Sigmoid colon (tissue), 6 donors: ENCODE measurements at regions not wholly inside any gene's neighbourhood (a gene's known extent, or its start where the extent isn't known, plus 50 kb on each side); places are given as distances from the start of the nearest gene placed in this dataset.

Source experiments
- DNase-seq: peaks from one replicate; pipeline ENCODE4 v3.0.0-alpha.2; 2019
- H3K27ac ChIP-seq, 4 donors: fragments of 200-600 bp; sonication (generic); one replicate each; pipeline ENCODE4 v1.5.1; 2016 to 2019; ENCODE audit warnings: mild to moderate bottlenecking in 1 of 4
- H3K27me3 ChIP-seq, 3 donors: fragments of 200-600 bp; sonication (generic); one replicate each; pipeline ENCODE4 v1.5.1; 2019; ENCODE audit warnings: mild to moderate bottlenecking in 1 of 3
- H3K36me3 ChIP-seq, 4 donors: fragments of 200-600 bp; sonication (generic); one replicate each; pipeline ENCODE4 v1.5.1; 2016 to 2019
- H3K4me1 ChIP-seq, 4 donors: fragments of 200-600 bp; sonication (generic); one replicate each; pipeline ENCODE4 v1.5.1; 2017 to 2019
- H3K4me3 ChIP-seq, 4 donors: fragments of 200-600 bp; sonication (generic); one replicate each; pipeline ENCODE4 v1.5.1; 2017 to 2019; ENCODE audit warnings: mild to moderate bottlenecking in 2 of 4, moderate library complexity in 1 of 4
- H3K9me3 ChIP-seq, 4 donors: fragments of 200-600 bp in 3 of 4; sonication (generic) in 3 of 4; one replicate each; pipeline versions ENCODE4 v1.5.1 to v1.6.1; 2013 to 2019
- CTCF ChIP-seq, 4 experiments: fragments of 450-650 bp in 3 of 4; fragments of 200-600 bp in 1 of 4; IDR thresholded peaks; one replicate each; pipeline ENCODE4 v1.5.1; 2016 to 2019; ENCODE audit warnings: antibody characterized with exemption in 4 of 4, mild to moderate bottlenecking in 3 of 4, moderate library complexity in 2 of 4
- EP300 ChIP-seq, 4 donors: sonication (generic); formaldehyde crosslinking; IDR thresholded peaks; one replicate each; pipeline ENCODE4 v1.6.1; 2017; ENCODE audit warnings: antibody characterized with exemption in 4 of 4
- POLR2A ChIP-seq, 2 donors: fragments of 450-650 bp; IDR thresholded peaks; one replicate each; pipeline ENCODE4 v1.6.1; 2016; ENCODE audit warnings: antibody characterized with exemption in 2 of 2, mild to moderate bottlenecking in 2 of 2, moderate library complexity in 2 of 2
- POLR2AphosphoS5 ChIP-seq, 4 donors: sonication (generic); formaldehyde crosslinking; IDR thresholded peaks; one replicate each; pipeline ENCODE4 v1.6.1; 2017; ENCODE audit warnings: antibody characterized with exemption in 4 of 4
- WGBS, 2 donors: extraction: QIAGEN DNeasy Blood & Tissue Kit; methylation state at CpG; one replicate each; pipeline ENCODE4 v1.1.7; 2013; 5-methylcytosine and 5-hydroxymethylcytosine counted together
- intact Hi-C: fragments of 100-400 bp; cut with DNase I; formaldehyde crosslinking; loops from one replicate; pipeline ENCODE4 v1.15.1; 2023
- donor health status: healthy with polysubstance abuse.
- donor health status: healthy.

GRCh38 chr2:176502619-176503018 lies 233.4 kb downstream of the MTX2 start:
- TF ChIP-seq POLR2AphosphoS5 (IDR thresholded peaks at IDR 0.05): no peak
- no peak for TF ChIP-seq EP300 (IDR thresholded peaks at IDR 0.05)
- TF ChIP-seq POLR2A (IDR thresholded peaks at IDR 0.05): no peak
- no peak for TF ChIP-seq CTCF (IDR thresholded peaks at IDR 0.05)
- Histone ChIP-seq H3K36me3 (no peaks in the 10 kb centered on the region), H3K4me3 (no peak overlapping the region), H3K9me3 (no peaks in the 10 kb centered on the region), H3K27ac (no peak overlapping the region), H3K4me1 (peaks cover 0 to 36% (median 18%) of the 10 kb centered on the region in 4 donors), H3K27me3 (no peaks in the 10 kb centered on the region)
- DNase-seq: no peak
- intact Hi-C loops: no loop called here

- intact Hi-C loops: no loop called here
- Histone ChIP-seq H3K27me3 (no peaks in the 10 kb centered on the region), H3K4me1 (peaks cover 0 to 36% (median 18%) of the 10 kb centered on the region in 4 donors), H3K27ac (no peak overlapping the region), H3K4me3 (no peak overlapping the region), H3K36me3 (no peaks in the 10 kb centered on the region), H3K9me3 (no peaks in the 10 kb centered on the region)
- WGBS, 2 donors: 9 to 55% methylated on average over 1 of the region's 1 CpG
- no peak for DNase-seq
- TF ChIP-seq EP300 (IDR thresholded peaks at IDR 0.05): no peak
- TF ChIP-seq POLR2A (IDR thresholded peaks at IDR 0.05): no peak
- no peak for TF ChIP-seq POLR2AphosphoS5 (IDR thresholded peaks at IDR 0.05)
- TF ChIP-seq CTCF (IDR thresholded peaks at IDR 0.05): no peak
These were observed 234.5 kb downstream of the MTX2 start for GRCh38 chr2:176503776-176504175.

- TF ChIP-seq POLR2AphosphoS5 (IDR thresholded peaks at IDR 0.05) (peak in 2 of 4 donors; percentile 21 to 45), POLR2A (IDR thresholded peaks at IDR 0.05) (no peak)
- H3K36me3 ChIP-seq: no peaks in the 10 kb centered on the region
- peak; percentile 71 for DNase-seq
- no peak overlapping the region for H3K27ac ChIP-seq
- H3K4me1 ChIP-seq: peaks cover 0 to 36% (median 18%) of the 10 kb centered on the region in 4 donors
- H3K4me3 ChIP-seq: no peak overlapping the region
- H3K9me3 ChIP-seq: no peaks in the 10 kb centered on the region
- no peaks in the 10 kb centered on the region for H3K27me3 ChIP-seq
- intact Hi-C loops: no loop called here
These were observed 235.2 kb downstream of the MTX2 start for GRCh38 chr2:176504440-176504839.

- Histone ChIP-seq H3K4me1 (peaks cover 0 to 15% (median 9%) of the 10 kb centered on the region in 4 donors), H3K9me3 (no peaks in the 10 kb centered on the region), H3K4me3 (no peak overlapping the region), H3K27me3 (no peaks in the 10 kb centered on the region), H3K36me3 (no peaks in the 10 kb centered on the region), H3K27ac (no peak overlapping the region)
- DNase-seq: no peak
- WGBS, 2 donors: 15 to 70% methylated on average over 3 of the region's 3 CpGs
- TF ChIP-seq POLR2AphosphoS5 (IDR thresholded peaks at IDR 0.05): no peak
- TF ChIP-seq POLR2A (IDR thresholded peaks at IDR 0.05): no peak
- no peak for TF ChIP-seq CTCF (IDR thresholded peaks at IDR 0.05)
- no peak for TF ChIP-seq EP300 (IDR thresholded peaks at IDR 0.05)
- intact Hi-C loops: no loop called here
These were observed 238.5 kb downstream of the MTX2 start for GRCh38 chr2:176507786-176508185.

- H3K9me3 ChIP-seq: no peaks in the 10 kb centered on the region
- no peaks in the 10 kb centered on the region for H3K36me3 ChIP-seq
- H3K27ac ChIP-seq: no peak overlapping the region
- TF ChIP-seq POLR2A (IDR thresholded peaks at IDR 0.05) (no peak), CTCF (IDR thresholded peaks at IDR 0.05) (no peak), POLR2AphosphoS5 (IDR thresholded peaks at IDR 0.05) (no peak), EP300 (IDR thresholded peaks at IDR 0.05) (no peak)
- H3K27me3 ChIP-seq: no peaks in the 10 kb centered on the region
- WGBS, 2 donors: 85 to 92% methylated on average over 1 of the region's 1 CpG
- no peak overlapping the region for H3K4me3 ChIP-seq
- peaks cover 0 to 9% (median 6%) of the 10 kb centered on the region in 4 donors for H3K4me1 ChIP-seq
- no peak for DNase-seq
- intact Hi-C loops: no loop called here
These were observed 239.1 kb downstream of the MTX2 start for GRCh38 chr2:176508374-176508773.
